ENCODE measurements at regions not wholly inside any gene's neighbourhood (a gene's known extent, or its start where the extent isn't known, plus 50 kb on each side); places are given as distances from the start of the nearest gene placed in this dataset.

DNA sequence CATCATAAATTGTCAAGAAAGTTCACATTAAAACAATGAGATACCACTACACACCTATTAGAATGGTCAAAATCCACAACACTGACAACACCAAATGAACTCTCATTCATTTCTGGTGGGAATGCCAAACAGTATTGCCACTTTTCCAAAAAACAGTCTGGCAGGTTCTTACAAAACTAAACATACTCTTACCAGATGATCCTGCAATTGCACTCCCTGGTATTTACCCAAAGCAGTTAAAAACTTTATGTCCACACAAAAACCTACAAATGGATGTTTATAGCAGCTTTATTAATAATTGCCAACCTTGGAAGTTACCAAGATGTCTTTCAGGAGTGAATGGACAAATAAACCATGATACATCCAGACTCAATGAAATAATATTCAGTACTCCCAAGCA lies 56.8 kb downstream of the ZNF608 start:
- TF ChIP-seq, protein P1, sequence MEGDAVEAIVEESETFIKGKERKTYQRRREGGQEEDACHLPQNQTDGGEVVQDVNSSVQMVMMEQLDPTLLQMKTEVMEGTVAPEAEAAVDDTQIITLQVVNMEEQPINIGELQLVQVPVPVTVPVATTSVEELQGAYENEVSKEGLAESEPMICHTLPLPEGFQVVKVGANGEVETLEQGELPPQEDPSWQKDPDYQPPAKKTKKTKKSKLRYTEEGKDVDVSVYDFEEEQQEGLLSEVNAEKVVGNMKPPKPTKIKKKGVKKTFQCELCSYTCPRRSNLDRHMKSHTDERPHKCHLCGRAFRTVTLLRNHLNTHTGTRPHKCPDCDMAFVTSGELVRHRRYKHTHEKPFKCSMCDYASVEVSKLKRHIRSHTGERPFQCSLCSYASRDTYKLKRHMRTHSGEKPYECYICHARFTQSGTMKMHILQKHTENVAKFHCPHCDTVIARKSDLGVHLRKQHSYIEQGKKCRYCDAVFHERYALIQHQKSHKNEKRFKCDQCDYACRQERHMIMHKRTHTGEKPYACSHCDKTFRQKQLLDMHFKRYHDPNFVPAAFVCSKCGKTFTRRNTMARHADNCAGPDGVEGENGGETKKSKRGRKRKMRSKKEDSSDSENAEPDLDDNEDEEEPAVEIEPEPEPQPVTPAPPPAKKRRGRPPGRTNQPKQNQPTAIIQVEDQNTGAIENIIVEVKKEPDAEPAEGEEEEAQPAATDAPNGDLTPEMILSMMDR (conservative IDR thresholded peaks at IDR 0.05; ENCODE audit: low read length) = no peak
- no peak for TF ChIP-seq EZH2phosphoT487 (IDR thresholded peaks at IDR 0.05; ENCODE audit: borderline replicate concordance, low read depth, low read length)
